Caco-2 (cell line): ENCODE measurements at regions not wholly inside any gene's neighbourhood (a gene's known extent, or its start where the extent isn't known, plus 50 kb on each side); places are given as distances from the start of the nearest gene placed in this dataset.

ENCODE experiments used
- BruUV-seq: library from RNA; stranded (reverse); fragments of 400-500 nt; replicated peaks from 2 replicates; lab custom pipeline; 2021; lab: Mats Ljungman, UMichigan
- CTCF ChIA-PET: fragments of 300-600 bp; sonication (Branson Sonifier 250); formaldehyde crosslinking; loops from one replicate; lab custom pipeline; 2022; ENCODE audit warnings: antibody characterized with exemption; lab: Charles Lee
- POLR2A ChIA-PET: fragments of 300-600 bp; sonication (Branson Sonifier 250); formaldehyde crosslinking; loops from one replicate; lab custom pipeline; 2022; ENCODE audit warnings: antibody characterized with exemption; lab: Charles Lee
- DNase-seq, 2 experiments: peaks; one replicate each; pipeline versions ENCODE4 v3.0.0 to v3.0.0-alpha.2; 2020 to 2022
- H3K27me3 ChIP-seq: replicated peaks from 2 replicates; pipeline ENCODE4 v1.6.0; 2011; ENCODE audit warnings: low read length; ENCODE audit not compliant: control insufficient read depth, insufficient read depth
- H3K36me3 ChIP-seq: 2 replicates; pipeline ENCODE4 v1.5.1; 2011; ENCODE audit warnings: low read length; ENCODE audit not compliant: control insufficient read depth, insufficient read depth
- H3K4me1 ChIP-seq: fragments of 250-450 bp; sonication (Bioruptor Pico); 2 replicates; pipeline ENCODE4 v1.5.1; 2020; ENCODE audit warnings: mild to moderate bottlenecking
- H3K4me3 ChIP-seq: 2 replicates; pipeline ENCODE4 v1.5.1; 2011; ENCODE audit warnings: low read depth, mild to moderate bottlenecking, control low read depth, low read length
- H3K9me3 ChIP-seq: fragments of 250-450 bp; sonication (Bioruptor Pico); 2 replicates; pipeline ENCODE4 v1.5.1; 2020; ENCODE audit warnings: mild to moderate bottlenecking, moderate library complexity
- H3K27ac Mint-ChIP-seq: one replicate; pipeline ENCODE4 v1.8.0; 2022; ENCODE audit warnings: mixed read lengths; ENCODE audit not compliant: unreplicated experiment
- H3K27me3 Mint-ChIP-seq: one replicate; pipeline ENCODE4 v1.8.0; 2022; ENCODE audit warnings: mixed read lengths; ENCODE audit not compliant: insufficient read depth, unreplicated experiment
- H3K36me3 Mint-ChIP-seq: one replicate; pipeline ENCODE4 v1.8.0; 2022; ENCODE audit warnings: mild to moderate bottlenecking, mixed read lengths; ENCODE audit not compliant: insufficient read depth, unreplicated experiment
- H3K4me1 Mint-ChIP-seq: one replicate; pipeline ENCODE4 v1.8.0; 2022; ENCODE audit warnings: low read depth, mixed read lengths; ENCODE audit not compliant: unreplicated experiment
- H3K4me3 Mint-ChIP-seq: one replicate; pipeline ENCODE4 v1.8.0; 2022; ENCODE audit warnings: mild to moderate bottlenecking, moderate library complexity, mixed read lengths; ENCODE audit not compliant: unreplicated experiment
- H3K9me3 Mint-ChIP-seq: one replicate; pipeline ENCODE4 v1.8.0; 2022; ENCODE audit warnings: mixed read lengths; ENCODE audit not compliant: unreplicated experiment
- intact Hi-C: fragments of 100-400 bp; cut with micrococcal nuclease; formaldehyde crosslinking; loops from one replicate; pipeline ENCODE4 v1.10.0; 2022; ENCODE audit not compliant: unreplicated experiment
- TF ChIP-seq, protein P1 (sequence below), 2 experiments: fragments of 200-600 bp in 1 of 2; IDR thresholded peaks; 1 replicate in 1 of 2; 2 replicates in 1 of 2; pipeline versions ENCODE4 v1.5.1 to v1.8.0; 2011 to 2022; ENCODE audit warnings: antibody characterized with exemption in 1 of 2, control low read depth in 1 of 2, inconsistent platforms in 1 of 2, low read depth in 1 of 2, low read length in 1 of 2, mild to moderate bottlenecking in 1 of 2, moderate library complexity in 1 of 2; ENCODE audit not compliant: insufficient read depth in 1 of 2, severe bottlenecking in 1 of 2, unreplicated experiment in 1 of 2

DNA sequence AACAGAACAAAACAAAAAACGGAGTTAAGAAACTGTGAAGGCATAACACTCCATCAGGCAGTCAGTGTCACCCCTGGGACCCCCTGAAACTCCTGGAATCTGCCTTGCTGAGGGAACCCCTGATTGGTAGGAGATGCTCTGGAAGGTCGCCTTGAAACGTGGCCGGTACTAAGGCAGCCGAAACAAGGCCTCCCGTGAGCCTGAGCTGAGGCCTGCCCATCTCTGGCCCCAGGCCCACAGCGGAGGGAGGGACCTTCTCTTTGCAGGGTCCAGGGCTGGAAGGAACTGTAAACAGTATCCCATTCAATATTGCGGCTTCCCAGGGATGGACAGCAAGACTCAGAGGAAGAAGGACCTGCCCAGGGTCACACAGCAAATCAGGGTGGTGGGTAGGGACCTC, 155.7 kb downstream of the INHBB start:
- no peak overlapping the region for H3K4me3 ChIP-seq
- H3K27me3 ChIP-seq = no peaks in the 10 kb centered on the region
- H3K9me3 ChIP-seq = no peaks in the 10 kb centered on the region
- Mint-ChIP-seq H3K27me3 (no peaks in the 10 kb centered on the region), H3K4me1 (no peaks in the 10 kb centered on the region), H3K36me3 (no peaks in the 10 kb centered on the region), H3K4me3 (no peak overlapping the region), H3K27ac (no peak overlapping the region), H3K9me3 (no peaks in the 10 kb centered on the region)
- DNase-seq = no peak
- no TSS peak for BruUV-seq
- intact Hi-C loops = no loop called here
- CTCF ChIA-PET = no interaction called here
- no peaks in the 10 kb centered on the region for H3K36me3 ChIP-seq
- TF ChIP-seq, protein P1, sequence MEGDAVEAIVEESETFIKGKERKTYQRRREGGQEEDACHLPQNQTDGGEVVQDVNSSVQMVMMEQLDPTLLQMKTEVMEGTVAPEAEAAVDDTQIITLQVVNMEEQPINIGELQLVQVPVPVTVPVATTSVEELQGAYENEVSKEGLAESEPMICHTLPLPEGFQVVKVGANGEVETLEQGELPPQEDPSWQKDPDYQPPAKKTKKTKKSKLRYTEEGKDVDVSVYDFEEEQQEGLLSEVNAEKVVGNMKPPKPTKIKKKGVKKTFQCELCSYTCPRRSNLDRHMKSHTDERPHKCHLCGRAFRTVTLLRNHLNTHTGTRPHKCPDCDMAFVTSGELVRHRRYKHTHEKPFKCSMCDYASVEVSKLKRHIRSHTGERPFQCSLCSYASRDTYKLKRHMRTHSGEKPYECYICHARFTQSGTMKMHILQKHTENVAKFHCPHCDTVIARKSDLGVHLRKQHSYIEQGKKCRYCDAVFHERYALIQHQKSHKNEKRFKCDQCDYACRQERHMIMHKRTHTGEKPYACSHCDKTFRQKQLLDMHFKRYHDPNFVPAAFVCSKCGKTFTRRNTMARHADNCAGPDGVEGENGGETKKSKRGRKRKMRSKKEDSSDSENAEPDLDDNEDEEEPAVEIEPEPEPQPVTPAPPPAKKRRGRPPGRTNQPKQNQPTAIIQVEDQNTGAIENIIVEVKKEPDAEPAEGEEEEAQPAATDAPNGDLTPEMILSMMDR (IDR thresholded peaks at IDR 0.05; ENCODE audit: insufficient read depth in 1 of 2, low read depth in 1 of 2, low read length in 1 of 2, severe bottlenecking in 1 of 2, unreplicated experiment in 1 of 2) = no peak
- H3K4me1 ChIP-seq = no peaks in the 10 kb centered on the region
- POLR2A ChIA-PET = no interaction called here

DNA sequence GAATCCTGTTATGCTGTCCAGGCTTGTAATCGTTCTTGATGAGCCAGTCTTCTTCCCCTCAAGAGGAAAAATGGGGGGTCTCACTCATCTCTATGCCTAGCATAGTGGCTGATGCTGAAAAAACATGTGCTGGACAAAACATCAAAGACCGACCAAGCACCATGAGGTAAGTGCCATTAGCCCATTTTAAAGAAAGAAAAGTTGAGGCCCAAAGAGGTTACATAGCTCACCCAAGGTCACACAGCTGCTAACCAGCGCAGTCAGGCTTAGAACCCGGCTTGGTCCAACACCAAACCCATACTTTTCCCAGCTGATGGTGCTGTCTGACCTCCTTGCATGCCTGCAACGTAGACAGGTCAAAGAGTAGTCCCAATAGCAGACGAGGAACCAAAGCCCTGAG, 156.4 kb downstream of the INHBB start:
- intact Hi-C loops = no loop called here
- no peak for DNase-seq
- Histone ChIP-seq H3K27me3 (no peaks in the 10 kb centered on the region), H3K4me3 (no peak overlapping the region), H3K9me3 (no peaks in the 10 kb centered on the region), H3K4me1 (no peaks in the 10 kb centered on the region), H3K36me3 (no peaks in the 10 kb centered on the region)
- no peak overlapping the region for H3K4me3 Mint-ChIP-seq
- POLR2A ChIA-PET = no interaction called here
- H3K27ac Mint-ChIP-seq = no peak overlapping the region
- no peaks in the 10 kb centered on the region for H3K9me3 Mint-ChIP-seq
- no peaks in the 10 kb centered on the region for H3K4me1 Mint-ChIP-seq
- H3K27me3 Mint-ChIP-seq = no peaks in the 10 kb centered on the region
- CTCF ChIA-PET = no interaction called here
- H3K36me3 Mint-ChIP-seq = no peaks in the 10 kb centered on the region
- TF ChIP-seq, protein P1 (IDR thresholded peaks at IDR 0.05; ENCODE audit: insufficient read depth in 1 of 2, low read depth in 1 of 2, low read length in 1 of 2, severe bottlenecking in 1 of 2, unreplicated experiment in 1 of 2) = no peak
- BruUV-seq = no TSS peak

DNA sequence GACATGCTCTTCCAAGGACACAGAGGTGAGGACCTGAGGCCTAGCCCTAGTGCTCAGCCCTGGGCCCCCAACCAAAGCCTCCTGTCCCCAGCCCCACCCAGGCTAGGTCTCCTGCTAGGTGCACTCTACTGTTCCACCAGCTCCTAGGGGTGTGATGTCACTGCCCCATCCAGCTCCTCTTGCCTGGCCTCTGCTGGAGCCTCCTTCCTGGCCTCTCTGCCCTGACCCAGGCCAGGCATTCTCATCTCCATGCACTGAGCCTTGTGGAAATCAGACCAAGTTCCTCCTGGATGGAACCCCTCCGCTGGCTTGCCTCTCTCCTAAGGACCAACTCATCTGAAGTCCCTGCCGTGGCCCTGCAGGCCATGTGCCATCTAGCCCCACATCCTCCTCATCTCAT, 156.8 kb downstream of the INHBB start:
- CTCF ChIA-PET = no interaction called here
- Mint-ChIP-seq H3K36me3 (no peaks in the 10 kb centered on the region), H3K4me3 (no peak overlapping the region), H3K27ac (no peak overlapping the region), H3K9me3 (no peaks in the 10 kb centered on the region), H3K27me3 (no peaks in the 10 kb centered on the region), H3K4me1 (no peaks in the 10 kb centered on the region)
- Histone ChIP-seq H3K4me1 (no peaks in the 10 kb centered on the region), H3K27me3 (no peaks in the 10 kb centered on the region), H3K4me3 (no peak overlapping the region), H3K9me3 (no peaks in the 10 kb centered on the region), H3K36me3 (no peaks in the 10 kb centered on the region)
- DNase-seq = no peak
- POLR2A ChIA-PET = no interaction called here
- no TSS peak for BruUV-seq
- TF ChIP-seq, protein P1 (IDR thresholded peaks at IDR 0.05; ENCODE audit: insufficient read depth in 1 of 2, low read depth in 1 of 2, low read length in 1 of 2, severe bottlenecking in 1 of 2, unreplicated experiment in 1 of 2) = no peak
- intact Hi-C loops = no loop called here
